H1 (cell line): ENCODE measurements at regions not wholly inside any gene's neighbourhood (a gene's known extent, or its start where the extent isn't known, plus 50 kb on each side); places are given as distances from the start of the nearest gene placed in this dataset.

Source experiments
- CHD7 ChIP-seq: fragments of 300-600 bp; sonication (generic); IDR thresholded peaks from 2 replicates; pipeline ENCODE4 v1.7.1; 2012; ENCODE audit warnings: low read length, moderate library complexity, mild to moderate bottlenecking, inconsistent platforms; ENCODE audit not compliant: insufficient replicate concordance
- CTCF ChIP-seq, 3 experiments: IDR thresholded peaks; 1 replicate in 2 of 3; 2 replicates in 1 of 3; pipeline versions ENCODE4 v1.5.1 to v1.6.1; 2011; ENCODE audit warnings: low read length in 3 of 3, mild to moderate bottlenecking in 3 of 3, inconsistent platforms in 2 of 3, low read depth in 1 of 3, moderate library complexity in 1 of 3; ENCODE audit not compliant: insufficient read depth in 1 of 3; ENCODE audit errors: control extremely low read depth in 1 of 3
- EP300 ChIP-seq, 2 experiments: IDR thresholded peaks; 1 replicate in 1 of 2; 2 replicates in 1 of 2; pipeline ENCODE4 v1.6.1; 2011 to 2012; ENCODE audit warnings: low read depth in 2 of 2, low read length in 2 of 2, mild to moderate bottlenecking in 2 of 2, borderline replicate concordance in 1 of 2, inconsistent platforms in 1 of 2, moderate library complexity in 1 of 2
- EZH2 ChIP-seq: fragments of 200-600 bp; sonication (generic); IDR thresholded peaks from 2 replicates; pipeline ENCODE4 v1.7.1; 2012; ENCODE audit warnings: low read depth, mild to moderate bottlenecking, moderate library complexity, low read length, inconsistent platforms; ENCODE audit not compliant: severe bottlenecking
- GTF2F1 ChIP-seq: IDR thresholded peaks from 2 replicates; pipeline ENCODE4 v1.6.1; 2012; ENCODE audit warnings: low read depth, low read length, improper control_type of control experiment, borderline replicate concordance
- JUN ChIP-seq: IDR thresholded peaks from 2 replicates; pipeline ENCODE4 v1.6.1; 2011; ENCODE audit warnings: low read depth, mild to moderate bottlenecking, improper control_type of control experiment, low read length
- MAFK ChIP-seq: IDR thresholded peaks from 2 replicates; pipeline ENCODE4 v1.6.1; 2012; ENCODE audit warnings: low read depth, mild to moderate bottlenecking, improper control_type of control experiment, low read length
- POLR2AphosphoS5 ChIP-seq: IDR thresholded peaks from 2 replicates; pipeline ENCODE4 v1.6.1; 2011; ENCODE audit warnings: low read depth, low read length
- RAD21 ChIP-seq, 2 experiments: IDR thresholded peaks in 1 of 2; conservative IDR thresholded peaks in 1 of 2; 2 replicates each; pipeline ENCODE4 v1.6.1; 2011; ENCODE audit warnings: low read depth in 2 of 2, low read length in 2 of 2, improper control_type of control experiment in 1 of 2, inconsistent platforms in 1 of 2, mild to moderate bottlenecking in 1 of 2, moderate library complexity in 1 of 2
- SIRT6 ChIP-seq: IDR thresholded peaks from one replicate; pipeline ENCODE4 v1.7.1; 2012; ENCODE audit warnings: low read length, inconsistent platforms
- SIX5 ChIP-seq: IDR thresholded peaks from 2 replicates; pipeline ENCODE4 v1.6.1; 2011; ENCODE audit warnings: mild to moderate bottlenecking, low read depth, low read length
- SUZ12 ChIP-seq: fragments of 200-600 bp; sonication (generic); IDR thresholded peaks from 2 replicates; pipeline ENCODE4 v1.6.1; 2012; ENCODE audit warnings: mild to moderate bottlenecking, inconsistent platforms, low read length, moderate library complexity, mixed read lengths
- YY1 ChIP-seq: IDR thresholded peaks from 2 replicates; pipeline ENCODE4 v1.6.1; 2011; ENCODE audit warnings: low read depth, mild to moderate bottlenecking, low read length

GRCh38 chr2:152825834-152826233 lies 107.4 kb downstream of the ARL6IP6 start:
- TF ChIP-seq POLR2AphosphoS5, result no peak
- no peak for TF ChIP-seq CTCF (IDR thresholded peaks at IDR 0.05; ENCODE audit: control extremely low read depth in 1 of 3, insufficient read depth in 1 of 3, low read depth in 1 of 3, low read length in 3 of 3)
- no peak for TF ChIP-seq JUN
- no peak for TF ChIP-seq GTF2F1
- TF ChIP-seq MAFK, result no peak
- TF ChIP-seq EZH2, result no peak
- no peak for TF ChIP-seq SIRT6
- TF ChIP-seq YY1, result no peak
- TF ChIP-seq SUZ12, result no peak
- no peak for TF ChIP-seq CHD7
- no peak for TF ChIP-seq SIX5
- no peak for TF ChIP-seq EP300 (IDR thresholded peaks at IDR 0.05; ENCODE audit: borderline replicate concordance in 1 of 2, low read depth in 2 of 2, low read length in 2 of 2)
- no peak for TF ChIP-seq RAD21 (IDR thresholded peaks at IDR 0.05 in 1 of 2, conservative IDR thresholded peaks at IDR 0.05 in 1 of 2; ENCODE audit: low read depth in 2 of 2, low read length in 2 of 2)
